CD4-positive, alpha-beta T cell (primary cell): ENCODE measurements at regions not wholly inside any gene's neighbourhood (a gene's known extent, or its start where the extent isn't known, plus 50 kb on each side); places are given as distances from the start of the nearest gene placed in this dataset.

Experiments
- ATAC-seq: fragments of 200-7000 bp; cut with Tn5 transposase; one replicate; pipeline ENCODE4 v1.10.0; 2022; ENCODE audit warnings: mild to moderate bottlenecking; ENCODE audit not compliant: poor library complexity
- CTCF ChIA-PET: fragments of 350-600 bp; sonication (Branson Sonifier 250); formaldehyde crosslinking; loops from one replicate; lab custom pipeline; 2021; ENCODE audit warnings: antibody characterized with exemption, inconsistent platforms; lab: Charles Lee
- POLR2A ChIA-PET: fragments of 350-600 bp; sonication (Branson Sonifier 250); formaldehyde crosslinking; loops from one replicate; lab custom pipeline; 2021; ENCODE audit warnings: antibody characterized with exemption, inconsistent platforms; lab: Charles Lee
- DNase-seq, 14 experiments: peaks; one replicate each; pipeline ENCODE4 v3.0.0-alpha.2; 2013 to 2020; ENCODE audit warnings: mixed read lengths in 2 of 14
- H3K27ac ChIP-seq, 2 donors: one replicate each; pipeline versions ENCODE4 v1.5.1 to v1.7.0; 2013; ENCODE audit warnings: low read length in 2 of 2, low read depth in 1 of 2, mild to moderate bottlenecking in 1 of 2
- H3K27me3 ChIP-seq, 2 experiments: 1 replicate in 1 of 2; 2 replicates in 1 of 2; pipeline versions ENCODE4 v1.6.1 to v1.7.0; 2013; ENCODE audit warnings: low read length in 2 of 2, control low read depth in 1 of 2, mild to moderate bottlenecking in 1 of 2, moderate library complexity in 1 of 2; ENCODE audit not compliant: insufficient read depth in 2 of 2, control insufficient read depth in 1 of 2
- H3K36me3 ChIP-seq: one replicate; pipeline ENCODE4 v1.6.1; 2013; ENCODE audit warnings: low read length, control low read depth; ENCODE audit not compliant: insufficient read depth
- H3K4me1 ChIP-seq: one replicate; pipeline ENCODE4 v1.6.1; 2013; ENCODE audit warnings: low read length, control low read depth; ENCODE audit not compliant: insufficient read depth
- H3K4me3 ChIP-seq: one replicate; pipeline ENCODE4 v1.5.1; 2013; ENCODE audit warnings: mild to moderate bottlenecking, low read length, moderate library complexity
- H3K9me3 ChIP-seq, 2 experiments: 1 replicate in 1 of 2; 2 replicates in 1 of 2; pipeline versions ENCODE4 v1.6.1 to v1.7.0; 2013; ENCODE audit warnings: low read length in 2 of 2, mild to moderate bottlenecking in 2 of 2, control low read depth in 1 of 2, moderate library complexity in 1 of 2; ENCODE audit not compliant: control insufficient read depth in 1 of 2, insufficient read depth in 1 of 2
- H3K27ac Mint-ChIP-seq: one replicate; pipeline ENCODE4 v1.8.0; 2020; ENCODE audit warnings: mixed read lengths
- H3K27me3 Mint-ChIP-seq: one replicate; pipeline ENCODE4 v1.8.0; 2021; ENCODE audit warnings: mixed read lengths
- H3K36me3 Mint-ChIP-seq: one replicate; pipeline ENCODE4 v1.8.0; 2021; ENCODE audit warnings: low read depth, mixed read lengths
- H3K4me1 Mint-ChIP-seq: one replicate; pipeline ENCODE4 v1.8.0; 2021; ENCODE audit warnings: low read depth, mixed read lengths
- H3K4me3 Mint-ChIP-seq: one replicate; pipeline ENCODE4 v1.8.0; 2020; ENCODE audit warnings: mild to moderate bottlenecking, mixed read lengths
- H3K9me3 Mint-ChIP-seq: one replicate; pipeline ENCODE4 v1.8.0; 2020; ENCODE audit warnings: mixed read lengths
- intact Hi-C, 2 experiments: fragments of 100-400 bp; cut with DNase I in 1 of 2; cut with micrococcal nuclease in 1 of 2; formaldehyde crosslinking; loops; one replicate each; pipeline versions ENCODE4 v1.15.1 to v1.9.0; 2023 to 2025; cut with DNase I, micrococcal nuclease
- TF ChIP-seq, protein P1 (sequence below): fragments of 200-600 bp; IDR thresholded peaks from one replicate; pipeline ENCODE4 v1.8.0; 2022; ENCODE audit warnings: antibody characterized with exemption, mild to moderate bottlenecking

- intact Hi-C loops, result no loop called here
- Mint-ChIP-seq H3K4me3 (no peak overlapping the region), H3K36me3 (no peaks in the 10 kb centered on the region), H3K9me3 (no peaks in the 10 kb centered on the region), H3K27me3 (no peaks in the 10 kb centered on the region), H3K27ac (no peak overlapping the region), H3K4me1 (no peaks in the 10 kb centered on the region)
- Histone ChIP-seq H3K4me1 (no peaks in the 10 kb centered on the region), H3K9me3 (peaks cover 0 to 4% of the 10 kb centered on the region in 2 experiments), H3K27me3 (no peaks in the 10 kb centered on the region), H3K27ac (no peak overlapping the region), H3K4me3 (no peak overlapping the region), H3K36me3 (no peaks in the 10 kb centered on the region)
- TF ChIP-seq, protein P1, sequence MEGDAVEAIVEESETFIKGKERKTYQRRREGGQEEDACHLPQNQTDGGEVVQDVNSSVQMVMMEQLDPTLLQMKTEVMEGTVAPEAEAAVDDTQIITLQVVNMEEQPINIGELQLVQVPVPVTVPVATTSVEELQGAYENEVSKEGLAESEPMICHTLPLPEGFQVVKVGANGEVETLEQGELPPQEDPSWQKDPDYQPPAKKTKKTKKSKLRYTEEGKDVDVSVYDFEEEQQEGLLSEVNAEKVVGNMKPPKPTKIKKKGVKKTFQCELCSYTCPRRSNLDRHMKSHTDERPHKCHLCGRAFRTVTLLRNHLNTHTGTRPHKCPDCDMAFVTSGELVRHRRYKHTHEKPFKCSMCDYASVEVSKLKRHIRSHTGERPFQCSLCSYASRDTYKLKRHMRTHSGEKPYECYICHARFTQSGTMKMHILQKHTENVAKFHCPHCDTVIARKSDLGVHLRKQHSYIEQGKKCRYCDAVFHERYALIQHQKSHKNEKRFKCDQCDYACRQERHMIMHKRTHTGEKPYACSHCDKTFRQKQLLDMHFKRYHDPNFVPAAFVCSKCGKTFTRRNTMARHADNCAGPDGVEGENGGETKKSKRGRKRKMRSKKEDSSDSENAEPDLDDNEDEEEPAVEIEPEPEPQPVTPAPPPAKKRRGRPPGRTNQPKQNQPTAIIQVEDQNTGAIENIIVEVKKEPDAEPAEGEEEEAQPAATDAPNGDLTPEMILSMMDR, result no peak
- CTCF ChIA-PET, result no interaction called here
- no peak for DNase-seq
- ATAC-seq, result no peak
- POLR2A ChIA-PET, result no interaction called here
Measured at GRCh38 chr16:59046335-59046734, 312.2 kb upstream of the GOT2 start.

- H3K27me3 ChIP-seq, result no peaks in the 10 kb centered on the region
- Mint-ChIP-seq H3K27me3 (no peaks in the 10 kb centered on the region), H3K9me3 (no peaks in the 10 kb centered on the region), H3K4me1 (no peaks in the 10 kb centered on the region), H3K4me3 (no peak overlapping the region), H3K27ac (no peak overlapping the region), H3K36me3 (no peaks in the 10 kb centered on the region)
- no peak overlapping the region for H3K27ac ChIP-seq
- DNase-seq (no peak), ATAC-seq (no peak)
- H3K9me3 ChIP-seq, result peaks cover 0 to 4% of the 10 kb centered on the region in 2 experiments
- CTCF ChIA-PET, result no interaction called here
- intact Hi-C loops, result no loop called here
- POLR2A ChIA-PET, result no interaction called here
- TF ChIP-seq, protein P1, result no peak
- H3K4me1 ChIP-seq, result no peaks in the 10 kb centered on the region
- H3K36me3 ChIP-seq, result no peaks in the 10 kb centered on the region
- no peak overlapping the region for H3K4me3 ChIP-seq
Measured at GRCh38 chr16:59045501-59045900, 311.4 kb upstream of the GOT2 start.

DNA sequence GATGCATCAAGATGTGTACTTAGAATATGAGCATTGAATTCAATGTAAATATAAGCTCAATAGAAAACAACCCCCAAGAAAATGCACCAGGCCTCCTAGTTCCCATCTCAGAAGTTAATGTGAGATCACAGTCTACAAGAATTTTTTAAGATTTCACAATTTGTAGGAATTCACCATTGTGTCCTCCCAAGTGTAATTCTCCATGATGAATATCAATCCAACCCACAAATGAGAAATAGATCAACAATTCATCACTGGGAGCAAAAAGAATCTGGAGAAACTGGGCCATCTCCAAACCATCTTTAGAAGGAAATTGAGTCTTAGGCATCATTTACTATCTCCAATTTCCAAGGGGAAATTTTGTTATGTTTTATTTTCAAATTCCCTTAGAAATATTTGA lies 310.5 kb upstream of the GOT2 start:
- Histone ChIP-seq H3K4me3 (no peak overlapping the region), H3K27ac (no peak overlapping the region), H3K36me3 (no peaks in the 10 kb centered on the region), H3K27me3 (no peaks in the 10 kb centered on the region), H3K9me3 (peaks cover 0 to 4% of the 10 kb centered on the region in 2 experiments), H3K4me1 (no peaks in the 10 kb centered on the region)
- ATAC-seq (no peak), DNase-seq (no peak)
- ChIA-PET CTCF (no interaction called here), POLR2A (no interaction called here)
- Mint-ChIP-seq H3K4me3 (no peak overlapping the region), H3K9me3 (no peaks in the 10 kb centered on the region), H3K27me3 (no peaks in the 10 kb centered on the region), H3K36me3 (no peaks in the 10 kb centered on the region), H3K27ac (no peak overlapping the region), H3K4me1 (no peaks in the 10 kb centered on the region)
- TF ChIP-seq, protein P1, result no peak
- intact Hi-C loops, result no loop called here
